ENCODE measurements at regions not wholly inside any gene's neighbourhood (a gene's known extent, or its start where the extent isn't known, plus 50 kb on each side); places are given as distances from the start of the nearest gene placed in this dataset.
"Not testable (repeated sequence)": the region's sequence is repeated elsewhere in the genome, so short reads cannot be mapped to it uniquely, and the experiment has no call there.

DNA sequence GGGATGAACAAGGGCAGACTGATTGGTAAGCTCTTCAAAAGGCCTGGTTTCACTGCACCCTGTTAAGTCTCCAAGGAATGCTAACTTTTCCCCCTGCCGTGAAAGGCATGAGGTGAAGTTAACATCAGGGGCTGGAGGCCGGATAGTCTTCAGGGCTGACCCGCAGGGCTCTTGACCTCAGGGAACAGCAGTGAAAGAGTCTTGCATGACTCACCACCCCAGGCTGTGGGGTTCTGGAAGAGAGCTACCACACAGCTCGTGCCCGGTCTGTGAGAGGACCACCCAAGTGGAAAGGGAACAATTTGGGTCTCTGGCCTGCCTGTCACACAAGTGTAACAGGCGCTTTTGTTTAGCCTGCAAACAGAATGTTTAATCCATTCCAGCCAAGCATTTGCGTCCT, 504.9 kb downstream of the EDEM1 start:
- DNase-seq (ENCODE audit: low read depth in 3 of 3): no peak

DNA sequence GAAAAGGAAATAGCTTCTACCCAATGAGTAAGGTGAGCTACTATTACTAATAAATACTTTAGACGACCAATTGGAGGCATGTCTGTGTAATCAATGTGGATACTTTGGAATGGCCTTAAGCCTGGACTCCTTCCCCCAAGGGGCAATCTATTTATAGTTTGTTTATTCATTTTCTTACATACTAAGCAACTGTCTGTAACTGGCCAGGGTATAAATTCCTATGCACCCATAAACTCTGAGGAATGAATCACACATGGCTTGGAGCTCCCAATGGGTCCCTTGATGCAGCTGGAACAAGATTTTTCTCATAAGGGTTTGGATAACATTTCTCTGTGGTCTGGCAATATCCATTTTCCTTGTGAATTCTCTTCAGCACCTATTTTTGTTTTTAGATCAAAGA, 506.8 kb downstream of the EDEM1 start:
- no peak for DNase-seq (ENCODE audit: low read depth in 3 of 3)

DNA sequence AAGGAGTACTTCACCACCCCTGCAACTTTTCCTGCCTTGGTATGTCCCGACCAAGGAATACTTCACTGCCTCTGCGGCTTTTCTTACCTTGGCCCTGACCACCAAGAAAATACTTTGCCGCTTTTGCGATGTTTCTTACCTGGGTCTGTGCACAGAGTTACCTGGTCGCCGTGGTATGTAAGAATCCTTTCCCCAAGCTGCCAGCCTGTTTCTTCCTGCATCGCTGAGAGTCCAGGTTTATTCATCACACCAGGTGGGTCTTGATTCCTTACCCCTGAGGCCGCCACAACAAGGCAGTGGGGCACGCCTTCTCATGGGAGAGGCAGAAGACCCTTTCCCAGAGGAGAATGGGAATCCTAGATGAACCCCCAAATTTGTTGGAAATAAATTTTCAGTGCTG, 511.3 kb downstream of the EDEM1 start:
- DNase-seq (ENCODE audit: low read depth in 3 of 3): no peak

DNA sequence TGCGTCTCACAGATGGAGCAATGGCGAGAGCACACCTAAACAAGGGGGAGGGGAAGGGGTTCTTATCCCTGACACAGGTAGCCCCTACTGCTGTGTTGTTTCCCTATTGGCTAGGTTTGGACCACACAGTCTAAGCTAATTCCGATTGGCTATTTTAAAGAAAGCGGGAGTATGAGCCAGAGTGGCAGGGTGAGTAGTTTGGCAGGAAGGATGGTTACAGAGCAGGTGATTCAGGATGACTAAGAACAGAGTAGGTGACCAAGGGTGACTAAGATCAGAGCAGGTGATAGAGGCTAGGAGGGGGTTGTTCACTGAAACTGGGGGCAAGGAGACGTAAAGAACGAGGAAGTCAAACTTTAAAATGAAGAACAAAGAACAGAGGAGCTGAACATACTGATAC, 511.8 kb downstream of the EDEM1 start:
- no peak for DNase-seq (ENCODE audit: low read depth in 3 of 3)

DNA sequence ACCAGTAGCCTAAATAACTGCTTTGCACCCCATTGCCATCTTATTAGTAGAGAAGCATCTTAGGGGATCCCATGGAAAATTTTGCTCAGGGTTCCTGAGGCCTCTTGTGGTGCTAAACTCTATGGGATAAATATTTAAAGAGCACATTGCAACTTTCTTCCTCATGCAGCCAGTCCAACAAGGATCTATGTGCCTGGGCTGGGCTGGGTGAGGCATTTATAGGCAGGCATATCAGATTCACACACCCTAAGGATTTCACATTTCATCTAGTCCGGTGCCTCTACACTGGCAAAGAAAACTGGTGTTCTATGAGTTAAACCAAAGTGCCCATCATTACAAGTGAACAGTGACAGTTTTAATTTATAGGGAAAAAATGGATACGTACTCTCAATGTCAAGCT, 512.3 kb downstream of the EDEM1 start:
- no peak for DNase-seq (ENCODE audit: low read depth in 3 of 3)

DNA sequence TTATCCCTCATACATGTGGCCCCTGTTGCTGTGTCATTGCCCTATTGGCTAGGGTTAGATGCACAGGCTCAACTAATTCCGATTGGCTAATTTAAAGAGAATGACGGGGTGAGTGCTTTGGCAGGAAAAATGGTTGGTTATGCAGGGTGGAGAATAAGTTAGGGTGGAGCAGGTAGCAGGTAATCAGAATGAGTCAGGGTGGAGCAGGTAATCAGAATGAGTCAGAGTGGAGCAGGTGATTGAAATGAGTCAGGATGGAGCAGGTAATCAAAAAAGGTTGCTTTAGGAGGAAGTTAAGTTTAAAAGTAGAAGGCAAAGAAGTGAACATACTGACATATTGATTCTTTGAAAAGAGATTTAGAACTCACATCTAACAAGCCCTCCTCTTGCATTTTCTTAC, 513.5 kb downstream of the EDEM1 start:
- not testable (repeated sequence) for DNase-seq (ENCODE audit: low read depth in 3 of 3)

DNA sequence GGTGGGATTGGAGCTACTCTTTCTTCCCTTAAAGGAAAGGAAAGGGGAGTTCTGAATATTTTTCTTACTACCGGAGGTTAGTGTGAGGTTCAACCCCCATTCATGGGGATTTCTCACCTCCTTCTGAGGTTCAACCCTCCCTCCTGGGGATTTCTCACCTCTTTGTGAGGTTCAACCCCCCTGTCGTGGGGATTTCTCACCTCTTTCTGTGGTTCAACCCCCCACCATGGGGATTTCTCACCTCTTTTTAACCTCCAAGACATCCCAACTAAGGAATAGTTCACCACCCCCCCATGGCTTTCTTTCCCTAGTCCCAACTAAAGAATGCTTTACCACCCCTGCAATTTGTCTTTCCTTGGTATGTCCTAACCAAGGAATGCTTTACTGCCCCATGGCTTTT, 520.3 kb downstream of the EDEM1 start:
- no peak for DNase-seq (ENCODE audit: low read depth in 3 of 3)

DNA sequence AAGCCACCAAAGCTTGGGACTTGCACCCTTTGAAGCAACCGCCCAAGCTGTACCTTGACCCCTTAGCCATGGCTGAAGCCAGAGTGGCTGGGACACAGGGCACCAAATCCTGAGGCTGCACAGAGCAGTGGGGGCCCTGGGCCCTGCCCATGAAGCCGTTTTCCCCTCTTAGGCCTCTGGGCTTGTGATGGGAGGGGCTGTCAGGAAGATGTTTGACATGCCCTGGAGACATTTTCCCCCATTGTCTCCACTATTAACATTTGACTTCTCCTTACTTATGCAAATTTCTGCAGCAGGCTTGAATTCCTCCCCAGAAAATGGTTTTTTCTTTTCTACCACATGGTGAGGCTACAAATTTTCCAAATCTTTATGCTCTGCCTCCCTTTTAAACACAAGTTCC, 522.2 kb downstream of the EDEM1 start:
- DNase-seq (ENCODE audit: low read depth in 3 of 3): no peak

DNA sequence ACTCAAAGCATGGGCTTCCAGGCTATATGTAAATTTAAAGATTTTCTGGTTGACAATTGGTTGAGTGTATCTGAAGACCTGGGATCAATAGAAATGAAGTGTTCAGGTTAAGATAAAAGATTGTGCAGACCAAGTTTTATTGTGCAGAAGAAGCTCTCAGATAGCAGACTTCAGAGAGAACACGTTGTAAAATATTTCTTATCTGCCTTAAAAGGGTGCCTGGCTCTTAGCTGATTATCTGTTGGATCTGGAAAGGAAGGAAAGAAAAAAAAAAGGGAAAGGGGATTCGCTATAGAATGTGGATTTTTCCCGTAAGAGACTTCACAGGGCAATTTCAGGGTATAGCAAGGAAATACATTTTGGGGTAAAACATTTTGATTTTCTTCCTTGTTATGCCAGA, 523.2 kb downstream of the EDEM1 start:
- DNase-seq (ENCODE audit: low read depth in 3 of 3): no peak

DNA sequence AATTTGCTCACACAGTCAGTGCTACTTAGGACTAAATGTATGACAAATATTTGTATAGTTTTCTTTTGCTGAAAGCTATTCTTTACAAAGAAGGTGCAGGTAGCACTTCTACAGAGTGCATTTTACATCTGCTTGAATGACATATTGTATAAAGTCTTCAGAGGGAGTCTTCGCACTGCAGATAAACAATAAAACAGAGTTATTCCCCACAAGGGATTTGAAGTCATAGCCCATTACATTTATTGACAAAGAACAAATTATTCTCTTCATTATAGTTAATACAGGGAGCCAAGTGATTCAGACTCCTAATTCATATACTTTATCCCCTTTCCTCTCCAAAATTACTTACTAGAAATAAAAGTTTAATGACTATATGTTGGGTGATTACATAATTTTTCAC, 529.7 kb downstream of the EDEM1 start:
- DNase-seq (ENCODE audit: low read depth in 3 of 3): no peak

DNA sequence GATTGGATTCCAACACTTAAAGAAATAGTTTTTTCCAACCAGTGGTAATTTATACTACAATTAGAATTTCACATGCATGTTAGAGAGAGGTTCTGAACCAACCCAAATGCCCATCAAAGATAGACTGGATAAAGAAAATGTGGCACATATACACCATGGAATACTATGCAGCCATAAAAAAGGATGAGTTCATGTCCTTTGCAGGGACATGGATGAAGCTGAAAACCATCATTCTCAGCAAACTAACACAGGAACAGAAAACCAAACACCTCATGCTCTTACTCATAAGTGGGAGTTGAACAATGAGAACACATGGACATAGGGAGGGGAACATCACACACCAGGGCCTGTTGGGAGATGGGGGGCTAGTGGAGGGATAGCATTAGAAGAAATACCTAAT, 532.2 kb downstream of the EDEM1 start:
- not testable (repeated sequence) for DNase-seq (ENCODE audit: low read depth in 3 of 3)

DNA sequence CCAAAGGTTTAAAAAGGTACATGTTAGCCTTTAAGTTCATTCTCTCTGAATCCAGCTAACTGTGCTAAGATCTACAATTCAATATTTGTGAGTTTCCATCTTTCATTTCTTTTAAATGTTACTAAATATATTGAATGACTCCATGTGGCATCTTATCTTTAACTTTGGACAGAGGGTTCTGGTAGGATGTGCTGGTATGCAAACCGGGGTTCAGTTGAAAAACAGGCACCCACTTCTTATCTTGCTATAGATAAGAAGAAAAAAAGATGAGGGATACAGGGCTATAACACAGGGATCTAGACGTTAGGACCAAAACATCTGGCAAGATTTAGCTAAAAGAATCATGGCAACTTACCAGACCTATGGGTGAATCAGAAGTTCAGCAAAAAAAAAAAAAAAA, 538.3 kb downstream of the EDEM1 start:
- no peak for DNase-seq (ENCODE audit: low read depth in 3 of 3)

DNA sequence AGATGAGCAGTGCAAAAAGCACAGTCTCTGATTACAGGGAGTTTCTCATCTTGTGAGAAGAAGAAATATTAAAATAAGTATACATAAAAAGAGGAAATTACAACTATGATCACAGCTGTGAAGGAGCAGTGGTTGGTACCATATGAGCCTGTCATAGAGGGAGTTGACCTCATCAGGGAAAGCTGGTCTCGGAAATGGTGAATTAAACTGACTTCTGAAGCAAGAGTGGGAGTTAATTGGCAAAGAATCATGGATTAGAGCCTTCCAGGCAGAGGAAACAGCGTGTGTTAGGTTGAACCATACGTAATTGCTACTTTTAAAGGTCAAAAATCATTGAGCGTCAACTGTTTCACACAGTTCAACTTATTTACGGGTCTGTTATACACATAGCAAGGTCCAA, 539.1 kb downstream of the EDEM1 start:
- no peak for DNase-seq (ENCODE audit: low read depth in 3 of 3)

DNA sequence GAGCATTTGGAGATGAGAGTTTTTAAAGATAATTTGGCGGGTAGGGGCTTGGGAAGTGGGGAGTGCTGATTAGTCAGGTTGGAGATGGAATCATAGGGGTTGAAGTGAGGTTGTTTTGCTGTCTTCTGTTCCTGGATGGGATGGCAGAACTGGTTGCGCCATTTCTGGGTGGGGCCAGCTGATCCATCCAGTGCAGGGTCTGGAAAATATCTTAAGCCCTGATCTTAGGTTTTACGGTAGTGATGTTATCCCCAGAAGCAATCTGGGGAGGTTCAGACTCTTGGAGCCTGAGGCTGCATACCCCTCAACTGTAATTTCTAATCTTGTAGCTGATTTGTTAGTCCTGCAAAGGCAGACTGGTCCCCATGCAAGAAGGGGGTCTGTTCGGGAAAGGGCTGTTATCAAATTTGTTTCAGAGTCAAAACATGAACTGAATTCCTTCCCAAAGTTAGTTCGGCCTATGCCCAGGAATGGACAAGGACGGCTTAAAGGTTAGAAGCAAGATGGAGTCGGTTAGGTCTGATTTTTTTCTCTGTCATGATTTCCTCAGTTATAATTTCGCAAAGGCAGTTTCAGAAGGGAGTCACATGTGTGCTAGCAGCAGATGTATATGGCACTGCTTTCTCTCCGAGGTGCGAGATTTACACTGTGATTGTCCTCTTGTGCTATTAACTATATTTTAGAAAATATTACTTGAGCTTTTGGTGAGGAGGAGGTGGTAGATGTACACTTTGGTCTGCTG, 540.4 kb downstream of the EDEM1 start:
- no peak for DNase-seq (ENCODE audit: low read depth in 3 of 3)

DNA sequence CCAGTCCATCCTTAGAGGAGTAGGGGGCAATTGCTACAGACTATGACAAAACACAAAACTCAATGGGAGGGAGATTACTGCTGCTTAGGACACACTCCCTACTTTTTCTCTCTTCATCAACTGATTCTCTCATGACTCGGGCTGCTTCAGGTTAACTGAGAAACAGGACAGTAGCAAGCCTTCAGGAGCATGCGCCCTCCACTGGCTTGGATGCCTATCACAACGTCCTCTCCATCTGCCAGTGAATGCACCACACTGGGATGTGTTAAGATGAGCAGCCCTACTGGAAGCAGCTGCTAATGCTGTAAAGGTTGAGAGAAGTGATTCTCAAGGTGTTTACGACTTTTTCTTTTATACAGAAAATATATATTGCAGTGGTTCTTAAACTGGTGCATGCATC, 542.3 kb downstream of the EDEM1 start:
- no peak for DNase-seq (ENCODE audit: low read depth in 3 of 3)

DNA sequence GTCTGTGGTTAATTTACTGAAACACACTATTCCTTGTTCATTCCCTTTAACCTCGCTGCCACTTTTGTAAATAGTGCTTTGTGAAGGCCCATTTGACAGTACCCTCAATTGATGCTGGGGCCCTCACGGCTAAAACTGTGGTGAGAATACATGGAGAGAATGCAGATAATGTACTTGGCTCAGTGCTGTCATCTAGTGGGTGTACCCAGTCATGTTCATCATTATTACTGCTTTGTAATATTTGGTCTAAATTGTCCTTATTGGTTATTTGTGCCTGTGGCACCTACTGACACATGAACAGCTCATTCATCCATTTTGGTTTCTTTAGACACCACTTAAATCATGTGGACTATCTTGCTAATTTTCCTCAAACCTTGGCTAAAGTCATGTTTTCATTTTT, 543.6 kb downstream of the EDEM1 start:
- no peak for DNase-seq (ENCODE audit: low read depth in 3 of 3)

DNA sequence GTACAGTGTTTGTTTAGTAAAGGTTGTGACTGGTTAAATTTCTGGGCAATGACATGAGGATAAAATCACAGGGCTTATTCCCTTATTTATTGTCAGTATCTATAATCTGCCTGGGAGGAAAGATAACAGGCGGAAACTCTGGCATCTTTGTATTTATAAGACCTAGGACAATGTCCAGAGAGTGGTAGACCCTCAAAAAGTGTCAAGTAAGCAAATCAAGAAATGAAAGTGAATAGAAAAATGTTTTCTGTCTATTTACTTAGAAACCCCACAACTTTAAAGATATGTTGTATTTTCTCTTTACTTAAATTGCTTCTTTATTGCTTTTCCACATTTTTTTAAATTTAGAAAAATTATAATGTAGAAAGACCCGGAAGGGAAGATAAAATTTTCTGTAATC, 544.6 kb downstream of the EDEM1 start:
- no peak for DNase-seq (ENCODE audit: low read depth in 3 of 3)

DNA sequence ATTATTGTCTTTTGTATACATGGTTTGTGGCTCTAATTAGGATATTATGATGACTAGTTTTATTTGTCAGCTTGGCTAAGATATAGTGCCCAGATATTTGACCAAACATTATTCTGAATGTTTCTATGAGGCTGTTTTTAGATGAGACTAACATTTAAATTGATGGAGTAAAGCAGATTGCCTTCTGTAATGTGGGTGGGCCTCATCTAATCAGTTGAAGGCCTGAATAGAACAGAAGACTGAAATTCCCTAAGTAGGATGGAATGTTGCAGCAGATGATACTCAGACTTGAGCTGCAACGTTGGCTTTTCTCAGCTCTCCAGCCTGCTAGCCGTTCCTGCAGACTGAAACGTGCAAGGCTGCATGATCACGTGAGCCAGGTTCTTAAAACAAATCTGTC, 546.5 kb downstream of the EDEM1 start:
- no peak for DNase-seq (ENCODE audit: low read depth in 3 of 3)

DNA sequence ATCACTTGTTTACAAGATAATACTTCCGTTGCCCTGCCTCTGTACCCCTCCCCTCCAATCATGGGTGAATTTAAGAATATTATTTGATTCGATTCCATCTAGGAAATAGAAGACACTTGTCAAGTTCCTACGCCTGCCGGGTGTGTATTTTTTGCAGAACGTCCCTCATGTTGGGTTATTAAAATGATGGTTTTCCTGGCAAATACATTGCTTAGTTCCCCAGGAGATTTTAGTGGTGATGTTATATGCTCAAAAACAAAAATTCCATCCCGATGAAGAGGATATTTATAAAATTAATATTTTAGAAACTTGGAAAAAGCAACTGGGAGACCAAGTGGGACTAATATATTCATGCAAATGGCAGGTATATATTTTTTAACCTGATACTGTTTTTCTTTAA, 548.4 kb downstream of the EDEM1 start:
- DNase-seq (ENCODE audit: low read depth in 3 of 3): no peak

DNA sequence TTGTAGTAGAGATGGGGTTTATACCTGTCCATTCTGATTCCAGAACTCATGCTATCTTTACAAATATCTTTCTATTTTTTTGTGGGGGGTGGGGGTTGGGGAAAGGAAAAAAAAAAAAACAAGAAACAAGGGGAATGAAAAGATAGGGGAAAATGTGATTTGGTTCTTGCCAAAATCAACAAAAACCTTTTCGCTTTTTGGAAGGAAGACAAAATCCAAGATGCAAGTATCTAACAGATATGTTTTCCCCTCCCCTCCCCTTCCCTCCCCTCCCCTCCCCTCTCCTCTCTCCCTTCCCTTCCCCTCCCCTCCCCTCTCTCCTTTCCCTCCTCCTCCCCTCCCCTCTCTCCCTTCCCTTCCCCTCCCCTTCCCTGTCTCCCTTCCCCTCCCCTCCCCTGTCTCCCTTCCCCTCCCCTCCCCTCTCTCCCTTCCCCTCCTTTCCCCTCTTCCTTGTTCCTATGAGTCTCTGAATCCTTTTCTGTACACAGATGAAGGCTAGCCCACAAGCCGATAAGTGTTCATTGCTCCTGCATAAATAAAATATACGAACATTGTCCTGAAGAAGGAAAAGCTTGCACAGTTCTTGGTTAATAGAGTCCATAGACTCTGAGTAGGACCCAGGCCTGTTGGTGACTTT, 551.9 kb downstream of the EDEM1 start:
- DNase-seq (ENCODE audit: low read depth in 3 of 3): no peak

DNA sequence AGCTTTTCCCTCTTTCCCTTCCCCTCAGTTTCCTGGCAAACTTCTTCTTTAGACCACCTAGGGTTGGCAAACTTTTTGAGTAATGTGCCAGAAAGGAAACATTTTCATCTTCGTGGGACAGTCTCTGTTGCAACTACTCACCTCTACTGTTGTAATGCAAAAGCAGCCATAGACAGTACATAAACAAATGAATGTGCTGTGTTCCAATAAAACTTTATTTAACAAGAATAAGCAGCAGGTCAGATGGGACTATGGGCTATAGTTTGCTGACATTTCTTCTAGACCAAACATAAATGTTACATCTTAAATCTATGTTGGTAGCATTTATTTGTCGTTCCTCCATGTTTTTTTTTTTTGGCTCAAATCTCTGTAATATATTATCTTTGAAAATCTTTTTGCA, 552.4 kb downstream of the EDEM1 start:
- DNase-seq (ENCODE audit: low read depth in 3 of 3): no peak

DNA sequence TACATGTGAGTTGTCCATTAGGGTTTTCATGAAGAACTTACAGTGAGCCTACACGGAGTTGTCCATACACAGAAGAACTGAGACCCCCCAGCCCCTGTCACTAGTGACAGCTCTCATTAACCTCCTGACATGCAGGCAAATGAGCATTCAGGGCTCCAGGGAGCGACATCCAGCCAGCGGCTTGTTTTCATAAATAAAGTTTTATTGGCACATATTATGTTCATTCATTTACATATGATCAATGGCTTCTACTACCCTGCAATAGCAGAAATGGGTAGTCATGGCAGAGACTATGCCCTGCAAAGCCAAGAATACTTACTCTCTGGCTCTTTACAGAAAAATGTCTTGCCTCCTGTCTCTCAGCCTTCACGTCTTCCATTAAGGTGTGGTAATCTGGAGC, 553.5 kb downstream of the EDEM1 start:
- no peak for DNase-seq (ENCODE audit: low read depth in 3 of 3)

DNA sequence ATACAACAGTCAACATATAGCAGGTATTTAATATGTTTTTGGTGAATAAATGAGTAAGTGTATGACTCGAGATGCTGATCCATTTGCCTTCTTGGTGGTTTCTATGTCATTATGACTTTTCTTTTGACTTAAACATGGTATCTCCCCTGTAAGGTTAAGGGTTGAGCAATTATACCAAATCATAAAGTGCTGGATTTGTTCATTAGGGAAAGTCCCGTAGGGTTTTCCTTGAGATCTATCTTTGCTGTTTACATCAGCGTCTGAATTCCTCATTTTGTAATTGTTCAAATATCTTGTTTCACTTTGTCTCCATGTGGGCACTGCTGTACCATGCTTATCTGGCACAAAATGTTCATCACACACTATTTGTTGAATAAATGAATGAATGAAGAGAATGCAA, 562.6 kb downstream of the EDEM1 start:
- DNase-seq (ENCODE audit: low read depth in 3 of 3): no peak

Data from stimulated activated CD4-positive, alpha-beta T cell treated with anti-CD3 and anti-CD28 coated beads, TNF-alpha, amount 100 ng/mL, for 24 hours (primary cell).